Activated T-helper 1 cell treated with anti-CD3 and anti-CD28 coated beads, Interleukin-12 subunit alpha, Interleukin-12 subunit beta, Interleukin-2, Interleukin-4 antibody, amounts not matched to agents 30 ng/mL and 10 ng/mL and 1 ng/mL, durations not matched to agents 14 hours and 24 hours and 36 hours (primary cell): ENCODE measurements at regions not wholly inside any gene's neighbourhood (a gene's known extent, or its start where the extent isn't known, plus 50 kb on each side); places are given as distances from the start of the nearest gene placed in this dataset.
"Not testable (repeated sequence)": the region's sequence is repeated elsewhere in the genome, so short reads cannot be mapped to it uniquely, and the experiment has no call there.

Experiments used
- DNase-seq: peaks from one replicate; pipeline ENCODE4 v3.0.0; 2021; ENCODE audit warnings: low spot score
- H3K27ac Mint-ChIP-seq: one replicate; pipeline ENCODE4 v1.8.0; 2021; ENCODE audit warnings: mild to moderate bottlenecking, mixed read lengths
- H3K27me3 Mint-ChIP-seq: one replicate; pipeline ENCODE4 v1.8.0; 2022; ENCODE audit warnings: mild to moderate bottlenecking, moderate library complexity, mixed read lengths; ENCODE audit not compliant: insufficient read depth
- H3K36me3 Mint-ChIP-seq: one replicate; pipeline ENCODE4 v1.8.0; 2021; ENCODE audit warnings: low read depth, mixed read lengths
- H3K4me1 Mint-ChIP-seq: one replicate; pipeline ENCODE4 v1.8.0; 2021; ENCODE audit warnings: low read depth, mixed read lengths
- H3K4me3 Mint-ChIP-seq: one replicate; pipeline ENCODE4 v1.8.0; 2021; ENCODE audit warnings: mild to moderate bottlenecking, moderate library complexity, mixed read lengths
- H3K9me3 Mint-ChIP-seq: one replicate; pipeline ENCODE4 v1.8.0; 2021; ENCODE audit warnings: mixed read lengths
- intact Hi-C: fragments of 100-400 bp; cut with micrococcal nuclease; formaldehyde crosslinking; loops from one replicate; pipeline ENCODE4 v1.15.1; 2024

DNA sequence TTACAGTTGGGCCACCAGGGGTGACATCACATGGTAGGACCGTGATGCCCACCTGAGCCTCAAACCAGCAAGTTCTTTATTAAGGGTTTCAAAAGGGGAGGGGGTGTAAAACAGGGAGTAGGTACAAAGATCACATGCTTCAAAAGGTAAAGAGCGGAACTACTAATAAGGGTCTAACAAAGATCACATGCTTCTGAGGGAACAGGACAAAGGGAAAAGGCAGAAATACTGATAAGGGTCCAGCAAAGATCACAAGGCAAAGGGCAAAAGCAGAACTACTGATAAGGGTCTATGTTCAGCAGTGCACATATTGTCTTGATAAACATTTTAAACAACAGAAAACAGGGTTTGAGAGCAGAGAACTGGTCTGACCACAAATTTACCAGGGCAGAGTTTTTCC is 246.8 kb upstream of the ARHGEF26 start:
- H3K27me3 Mint-ChIP-seq, DNase-seq, H3K4me1 Mint-ChIP-seq, H3K36me3 Mint-ChIP-seq, H3K4me3 Mint-ChIP-seq, H3K27ac Mint-ChIP-seq, intact Hi-C loops, H3K9me3 Mint-ChIP-seq: not testable (repeated sequence)

DNA sequence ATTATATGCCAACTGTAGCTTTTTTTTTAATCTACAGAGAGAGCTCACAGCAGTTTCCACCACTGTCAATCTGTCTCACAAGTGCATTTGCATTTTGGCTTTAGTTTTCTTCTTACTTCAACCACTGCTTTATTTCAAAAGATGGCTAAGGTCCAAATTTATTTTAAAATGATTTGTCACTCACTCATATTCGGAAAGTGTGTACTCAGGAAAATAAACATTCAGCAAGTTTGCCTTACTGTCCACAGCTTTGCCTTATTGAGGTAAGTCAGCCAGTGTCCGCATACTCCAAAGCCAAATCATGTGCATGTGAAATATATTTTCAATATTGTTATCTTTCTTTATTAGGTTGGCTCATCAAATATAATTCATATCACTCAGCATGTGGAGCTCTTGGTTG is 240.7 kb upstream of the ARHGEF26 start:
- Mint-ChIP-seq H3K27me3 (no peaks in the 10 kb centered on the region), H3K4me3 (no peak overlapping the region), H3K4me1 (no peaks in the 10 kb centered on the region), H3K9me3 (no peaks in the 10 kb centered on the region), H3K36me3 (no peaks in the 10 kb centered on the region), H3K27ac (no peak overlapping the region)
- no peak for DNase-seq
- intact Hi-C loops, result no loop called here

DNA sequence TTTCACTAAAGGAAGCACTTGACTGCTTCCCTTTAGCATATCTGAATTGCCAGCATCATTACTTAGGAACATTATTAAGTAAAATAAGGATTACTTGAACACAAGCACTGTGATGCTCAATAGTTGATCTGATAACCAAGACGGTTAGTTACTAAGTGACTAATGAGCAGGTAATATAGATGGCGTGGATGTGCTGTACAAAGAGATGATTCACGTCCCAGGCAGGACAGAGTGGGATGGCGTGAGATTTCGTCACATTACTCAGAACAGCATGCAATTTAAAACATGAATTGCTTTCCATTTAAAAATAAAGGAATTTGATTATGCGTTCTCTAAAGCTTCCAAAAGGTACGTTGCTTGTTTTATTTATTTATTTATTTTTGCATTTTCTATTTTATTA is 240.0 kb upstream of the ARHGEF26 start:
- no peaks in the 10 kb centered on the region for H3K36me3 Mint-ChIP-seq
- H3K4me1 Mint-ChIP-seq, result no peaks in the 10 kb centered on the region
- no peak for DNase-seq
- intact Hi-C loops, result no loop called here
- no peaks in the 10 kb centered on the region for H3K27me3 Mint-ChIP-seq
- no peak overlapping the region for H3K27ac Mint-ChIP-seq
- no peak overlapping the region for H3K4me3 Mint-ChIP-seq
- H3K9me3 Mint-ChIP-seq, result no peaks in the 10 kb centered on the region

DNA sequence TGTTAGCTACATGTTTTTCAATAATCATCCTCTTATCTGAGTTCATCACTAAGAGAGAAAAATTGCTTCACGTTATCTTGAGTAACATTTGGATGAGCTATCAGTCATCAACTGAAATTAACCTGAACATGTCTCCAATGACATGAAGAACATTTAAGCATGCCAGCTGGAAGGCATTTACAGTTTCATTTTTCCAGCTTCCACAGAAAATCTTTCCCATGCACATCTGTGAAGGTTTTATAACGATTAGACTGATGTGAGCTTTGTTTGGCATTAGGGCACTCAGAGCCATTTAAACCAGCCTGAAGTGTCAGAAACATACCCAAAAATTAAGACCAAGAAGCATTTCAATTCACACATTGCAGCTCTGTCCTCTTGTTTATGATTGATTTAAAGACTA is 235.8 kb upstream of the ARHGEF26 start:
- Mint-ChIP-seq H3K4me3 (no peak overlapping the region), H3K27ac (no peak overlapping the region), H3K27me3 (peaks cover 2% of the 10 kb centered on the region), H3K4me1 (no peaks in the 10 kb centered on the region), H3K36me3 (no peaks in the 10 kb centered on the region), H3K9me3 (no peaks in the 10 kb centered on the region)
- no peak for DNase-seq
- intact Hi-C loops, result no loop called here

DNA sequence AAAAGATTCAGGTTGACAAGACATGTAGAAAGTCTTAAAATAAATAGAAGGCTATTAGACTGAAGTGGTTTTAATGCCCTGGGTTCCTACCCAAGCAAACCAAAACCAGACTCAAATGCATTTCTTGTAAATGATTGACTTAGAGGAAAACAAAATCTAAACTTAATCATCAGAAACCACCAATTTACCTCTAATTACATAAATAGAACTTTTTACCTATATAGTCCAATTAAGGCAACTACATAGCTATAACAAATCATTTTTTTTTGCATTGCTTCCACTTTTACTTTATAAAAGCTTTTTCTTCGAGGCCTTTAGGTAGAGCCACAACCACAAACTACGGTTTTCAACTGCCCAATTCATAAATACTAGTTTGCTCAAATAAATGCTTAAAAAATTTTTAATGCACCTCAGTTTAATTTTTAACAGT is 231.3 kb upstream of the ARHGEF26 start:
- Mint-ChIP-seq H3K4me1 (no peaks in the 10 kb centered on the region), H3K27me3 (peaks cover 2% of the 10 kb centered on the region), H3K36me3 (no peaks in the 10 kb centered on the region), H3K4me3 (no peak overlapping the region), H3K9me3 (no peaks in the 10 kb centered on the region), H3K27ac (no peak overlapping the region)
- no peak for DNase-seq
- intact Hi-C loops, result no loop called here

DNA sequence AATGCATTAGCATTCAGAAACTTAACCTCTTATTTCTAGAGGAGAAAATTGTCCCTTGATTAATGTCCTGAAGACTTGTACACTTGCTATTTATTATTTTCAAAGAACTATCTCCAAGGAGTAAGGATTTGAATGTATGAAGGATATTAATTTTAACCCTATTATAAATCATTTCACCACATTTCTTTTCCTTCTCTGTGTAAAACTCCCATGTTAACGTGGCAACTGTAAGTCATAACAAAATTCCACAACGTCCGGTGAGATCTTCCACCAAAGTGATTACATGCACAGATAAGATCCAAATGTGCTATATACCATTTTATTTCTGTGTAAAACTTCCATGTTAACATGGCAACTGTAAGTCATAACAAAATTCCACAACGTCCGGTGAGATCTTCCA is 229.1 kb upstream of the ARHGEF26 start:
- H3K27ac Mint-ChIP-seq, result no peak overlapping the region
- H3K9me3 Mint-ChIP-seq, result no peaks in the 10 kb centered on the region
- no peak for DNase-seq
- peaks cover 2% of the 10 kb centered on the region for H3K27me3 Mint-ChIP-seq
- no peaks in the 10 kb centered on the region for H3K36me3 Mint-ChIP-seq
- intact Hi-C loops, result no loop called here
- H3K4me3 Mint-ChIP-seq, result no peak overlapping the region
- no peaks in the 10 kb centered on the region for H3K4me1 Mint-ChIP-seq

GRCh38 chr3:153894857-153895256 is 226.3 kb upstream of the ARHGEF26 start:
- no peaks in the 10 kb centered on the region for H3K4me1 Mint-ChIP-seq
- intact Hi-C loops, result no loop called here
- no peak overlapping the region for H3K4me3 Mint-ChIP-seq
- H3K9me3 Mint-ChIP-seq, result no peaks in the 10 kb centered on the region
- H3K36me3 Mint-ChIP-seq, result no peaks in the 10 kb centered on the region
- no peak for DNase-seq
- peaks cover 6% of the 10 kb centered on the region for H3K27me3 Mint-ChIP-seq
- no peak overlapping the region for H3K27ac Mint-ChIP-seq

GRCh38 chr3:153896197-153896596 is 225.0 kb upstream of the ARHGEF26 start:
- Mint-ChIP-seq H3K4me1 (no peaks in the 10 kb centered on the region), H3K4me3 (no peak overlapping the region), H3K9me3 (no peaks in the 10 kb centered on the region), H3K36me3 (no peaks in the 10 kb centered on the region), H3K27ac (no peak overlapping the region), H3K27me3 (peaks cover 4% of the 10 kb centered on the region)
- intact Hi-C loops, result no loop called here
- no peak for DNase-seq

- DNase-seq, result no peak
- peaks cover 4% of the 10 kb centered on the region for H3K27me3 Mint-ChIP-seq
- no peaks in the 10 kb centered on the region for H3K4me1 Mint-ChIP-seq
- no peak overlapping the region for H3K27ac Mint-ChIP-seq
- no peaks in the 10 kb centered on the region for H3K36me3 Mint-ChIP-seq
- H3K9me3 Mint-ChIP-seq, result no peaks in the 10 kb centered on the region
- intact Hi-C loops, result no loop called here
- no peak overlapping the region for H3K4me3 Mint-ChIP-seq
These were observed 224.0 kb upstream of the ARHGEF26 start for GRCh38 chr3:153897025-153897723.

DNA sequence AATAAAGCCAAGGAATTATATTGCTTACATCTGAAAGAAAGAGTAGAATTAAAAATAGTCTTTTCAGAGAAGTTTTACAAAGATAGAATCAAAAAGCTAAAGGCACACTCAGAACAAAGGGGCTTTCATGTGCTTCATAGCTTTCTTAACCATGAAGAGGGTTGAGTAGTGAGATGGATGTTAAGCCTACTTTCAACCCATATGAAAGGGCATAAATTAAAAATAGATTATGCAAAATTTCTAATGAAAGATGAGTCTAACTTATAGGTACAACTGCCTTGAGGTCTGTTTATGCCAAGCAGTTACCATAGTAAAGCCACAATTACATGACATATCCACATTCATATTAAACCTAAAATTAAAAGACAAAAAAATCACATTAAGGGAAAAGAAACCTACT is 223.3 kb upstream of the ARHGEF26 start:
- H3K27ac Mint-ChIP-seq, result no peak overlapping the region
- no peak overlapping the region for H3K4me3 Mint-ChIP-seq
- H3K4me1 Mint-ChIP-seq, result no peaks in the 10 kb centered on the region
- H3K27me3 Mint-ChIP-seq, result peaks cover 4% of the 10 kb centered on the region
- DNase-seq, result no peak
- intact Hi-C loops, result no loop called here
- no peaks in the 10 kb centered on the region for H3K9me3 Mint-ChIP-seq
- H3K36me3 Mint-ChIP-seq, result no peaks in the 10 kb centered on the region

GRCh38 chr3:153901152-153901551 is 220.0 kb upstream of the ARHGEF26 start:
- H3K27me3 Mint-ChIP-seq, result peaks cover 4% of the 10 kb centered on the region
- no peak overlapping the region for H3K4me3 Mint-ChIP-seq
- H3K9me3 Mint-ChIP-seq, result peaks cover 4% of the 10 kb centered on the region
- H3K36me3 Mint-ChIP-seq, result no peaks in the 10 kb centered on the region
- H3K27ac Mint-ChIP-seq, result no peak overlapping the region
- intact Hi-C loops, result no loop called here
- no peak for DNase-seq
- H3K4me1 Mint-ChIP-seq, result no peaks in the 10 kb centered on the region

GRCh38 chr3:153901991-153902390 is 219.2 kb upstream of the ARHGEF26 start:
- no peaks in the 10 kb centered on the region for H3K36me3 Mint-ChIP-seq
- peaks cover 4% of the 10 kb centered on the region for H3K27me3 Mint-ChIP-seq
- no peak overlapping the region for H3K4me3 Mint-ChIP-seq
- H3K4me1 Mint-ChIP-seq, result no peaks in the 10 kb centered on the region
- intact Hi-C loops, result no loop called here
- peaks cover 4% of the 10 kb centered on the region for H3K9me3 Mint-ChIP-seq
- DNase-seq, result no peak
- no peak overlapping the region for H3K27ac Mint-ChIP-seq

GRCh38 chr3:153903430-153903829 is 217.8 kb upstream of the ARHGEF26 start:
- Mint-ChIP-seq H3K4me3 (no peak overlapping the region), H3K9me3 (peaks cover 4% of the 10 kb centered on the region), H3K36me3 (no peaks in the 10 kb centered on the region), H3K27me3 (peaks cover 4% of the 10 kb centered on the region), H3K4me1 (no peaks in the 10 kb centered on the region), H3K27ac (no peak overlapping the region)
- DNase-seq, result no peak
- intact Hi-C loops, result no loop called here

GRCh38 chr3:153906366-153906765 is 214.8 kb upstream of the ARHGEF26 start:
- Mint-ChIP-seq H3K4me1 (no peaks in the 10 kb centered on the region), H3K27ac (no peak overlapping the region), H3K36me3 (no peaks in the 10 kb centered on the region), H3K4me3 (no peak overlapping the region), H3K27me3 (no peaks in the 10 kb centered on the region), H3K9me3 (peaks cover 4% of the 10 kb centered on the region)
- intact Hi-C loops, result no loop called here
- DNase-seq, result no peak
